GM12878 (cell line): ENCODE measurements at regions not wholly inside any gene's neighbourhood (a gene's known extent, or its start where the extent isn't known, plus 50 kb on each side); places are given as distances from the start of the nearest gene placed in this dataset.
A peak's percentile ranks its signal among the peaks of the same experiment; 100 is the strongest.

Experiments
- ATAC-seq: fragments of 200-7000 bp; cut with Tn5 transposase; 3 replicates; pipeline ENCODE4 v1.9.1; 2020; ENCODE audit warnings: mild to moderate bottlenecking, moderate library complexity
- BruUV-seq: library from RNA; stranded (reverse); fragments of 400-500 nt; replicated peaks from 2 replicates; lab custom pipeline; 2021; lab: Mats Ljungman, UMichigan
- CTCF ChIA-PET: fragments of 300-600 bp; sonication (Branson Sonifier 250); formaldehyde crosslinking; extraction: SDS; loops from one replicate; lab custom pipeline; 2021; ENCODE audit warnings: inconsistent platforms; lab: Yijun Ruan, JAX
- POLR2A ChIA-PET: fragments of 350-600 bp; formaldehyde crosslinking; extraction: SDS; loops from one replicate; lab custom pipeline; 2021; ENCODE audit warnings: inconsistent platforms; lab: Charles Lee
- RAD21 ChIA-PET: fragments of 300-600 bp; sonication (Branson Sonifier 250); formaldehyde crosslinking; loops from one replicate; lab custom pipeline; 2023; ENCODE audit warnings: antibody characterized with exemption; ENCODE audit not compliant: unreplicated experiment; lab: Charles Lee
- SMC1A ChIA-PET: fragments of 300-600 bp; sonication (Branson Sonifier 250); formaldehyde crosslinking; loops from one replicate; lab custom pipeline; 2023; ENCODE audit not compliant: unreplicated experiment, uncharacterized antibody; lab: Charles Lee
- DNase-seq: peaks from one replicate; pipeline ENCODE4 v3.0.0-alpha.2; 2011; ENCODE audit warnings: low read depth, low spot score
- FAIRE-seq: peaks from 3 replicates; lab custom pipeline; 2011; peaks lifted over from hg19 to GRCh38; lab: Jason Lieb, UNC
- H2AFZ ChIP-seq: 2 replicates; pipeline ENCODE4 v1.6.0; 2011; ENCODE audit warnings: low read depth, low read length, control low read depth; ENCODE audit not compliant: control insufficient read depth
- H3K27ac ChIP-seq: 2 replicates; pipeline ENCODE4 v1.5.1; 2011; ENCODE audit warnings: control low read depth; ENCODE audit not compliant: control insufficient read depth, insufficient read depth
- H3K27me3 ChIP-seq, 2 experiments: replicated peaks in 1 of 2; 2 replicates each; pipeline versions ENCODE4 v1.6.0 to v1.6.1; 2011; ENCODE audit warnings: low read length in 1 of 2; ENCODE audit not compliant: control insufficient read depth in 2 of 2, insufficient read depth in 2 of 2
- H3K36me3 ChIP-seq, 2 experiments: 2 replicates each; pipeline ENCODE4 v1.5.1; 2011; ENCODE audit warnings: low read length in 1 of 2; ENCODE audit not compliant: control insufficient read depth in 2 of 2, insufficient read depth in 2 of 2
- H3K4me1 ChIP-seq: 2 replicates; pipeline ENCODE4 v1.6.1; 2011; ENCODE audit warnings: mild to moderate bottlenecking, low read length, moderate library complexity, mixed read lengths; ENCODE audit not compliant: control insufficient read depth, insufficient read depth
- H3K4me2 ChIP-seq: 2 replicates; pipeline ENCODE4 v1.6.0; 2011; ENCODE audit warnings: control low read depth; ENCODE audit not compliant: control insufficient read depth, insufficient read depth
- H3K4me3 ChIP-seq: fragments of 200-600 bp; sonication (generic); 2 replicates; pipeline ENCODE4 v1.5.1; 2016
- H3K79me2 ChIP-seq: 2 replicates; pipeline ENCODE4 v1.6.0; 2011; ENCODE audit warnings: low read length; ENCODE audit not compliant: control insufficient read depth, insufficient read depth
- H3K9ac ChIP-seq: 2 replicates; pipeline ENCODE4 v1.8.0; 2011; ENCODE audit warnings: low read length, control low read depth, mixed read lengths; ENCODE audit not compliant: control insufficient read depth, insufficient read depth
- H3K9me3 ChIP-seq: replicated peaks from 3 replicates; pipeline ENCODE4 v1.5.1; 2011; ENCODE audit warnings: mild to moderate bottlenecking, low read length; ENCODE audit not compliant: control insufficient read depth, insufficient read depth
- H4K20me1 ChIP-seq: 2 replicates; pipeline ENCODE4 v1.6.0; 2011; ENCODE audit not compliant: control insufficient read depth, insufficient read depth
- BCL11A ChIP-seq: IDR thresholded peaks from 2 replicates; pipeline ENCODE4 v1.6.1; 2011; ENCODE audit warnings: low read depth, low read length
- BHLHE40 ChIP-seq, 2 experiments: fragments of 450-650 bp in 1 of 2; IDR thresholded peaks; 2 replicates each; pipeline ENCODE4 v1.6.1; 2011 to 2017; ENCODE audit warnings: low read depth in 2 of 2, borderline replicate concordance in 1 of 2, improper control_type of control experiment in 1 of 2, low read length in 1 of 2, mild to moderate bottlenecking in 1 of 2
- DPF2 ChIP-seq: fragments of 450-650 bp; IDR thresholded peaks from 2 replicates; pipeline ENCODE4 v1.6.1; 2017; ENCODE audit warnings: mild to moderate bottlenecking
- JUNB ChIP-seq: IDR thresholded peaks from 2 replicates; pipeline ENCODE4 v1.6.1; 2016; ENCODE audit warnings: antibody characterized with exemption, mild to moderate bottlenecking
- RELA ChIP-seq: fragments of 450-650 bp; IDR thresholded peaks from 2 replicates; pipeline ENCODE4 v1.8.0; 2014; ENCODE audit warnings: borderline replicate concordance; ENCODE audit not compliant: partially characterized antibody
- TARDBP ChIP-seq: IDR thresholded peaks from 2 replicates; pipeline ENCODE4 v1.6.1; 2016; ENCODE audit warnings: borderline replicate concordance
- WGBS: methylation state at CpG from one replicate; pipeline ENCODE4 v1.1.6; 2016; ENCODE audit warnings: low lambda C conversion rate; ENCODE audit not compliant: insufficient replicate concordance, insufficient coverage; ENCODE audit errors: missing lambda C conversion rate; 5-methylcytosine and 5-hydroxymethylcytosine counted together
- in situ Hi-C: fragments of 300-500 bp; cut with MboI; formaldehyde crosslinking; loops from 9 replicates; pipeline ENCODE4 v1.14.3; 2018; ENCODE audit warnings: mixed read lengths
- intact Hi-C: fragments of 100-400 bp; cut with micrococcal nuclease; formaldehyde crosslinking; loops from one replicate; pipeline ENCODE4 v1.14.2; 2022; ENCODE audit not compliant: unreplicated experiment
- TF ChIP-seq, protein P1 (sequence below), 3 experiments: IDR thresholded peaks in 2 of 3; conservative IDR thresholded peaks in 1 of 3; 2 replicates each; pipeline ENCODE4 v1.5.1; 2011; ENCODE audit warnings: low read depth in 3 of 3, low read length in 3 of 3, mild to moderate bottlenecking in 3 of 3, control low read depth in 2 of 3, moderate library complexity in 2 of 3, inconsistent platforms in 1 of 3, mixed read lengths in 1 of 3; ENCODE audit not compliant: control insufficient read depth in 2 of 3, insufficient read depth in 1 of 3; ENCODE audit errors: extremely low read depth in 1 of 3

DNA sequence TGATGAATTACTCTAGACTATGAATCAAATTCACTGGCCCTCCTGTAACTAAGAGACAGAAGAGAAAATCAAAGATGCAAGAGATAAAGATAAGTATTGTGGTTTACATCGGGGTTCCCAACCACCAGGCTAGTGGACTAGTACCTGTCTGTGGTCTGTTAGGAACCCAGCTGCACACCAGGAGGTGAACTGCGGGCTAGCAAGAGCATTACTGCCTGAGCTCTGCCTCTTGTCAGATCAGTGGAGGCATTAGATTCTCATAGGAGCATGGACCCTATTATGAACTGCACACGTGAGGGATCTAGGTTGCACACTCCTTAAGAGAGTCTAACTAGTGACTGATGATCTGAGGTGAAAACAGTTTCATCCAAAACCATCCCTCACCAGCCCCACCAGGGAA, 58.9 kb upstream of the DUSP10 start:
- no peak overlapping the region for H3K4me2 ChIP-seq
- no peak overlapping the region for H3K9ac ChIP-seq
- ChIA-PET POLR2A (interaction anchor here (0.5 kb wide), 1 partner anchor 19 kb away, joined by 3 read pairs; no protein-coding TSS in a partner anchor), CTCF (interaction anchor here (1.2 to 2.1 kb wide), 3 partner anchors 9 to 23 kb away, joined by 3 to 12 read pairs (median 3); no protein-coding TSS in a partner anchor), RAD21 (interaction anchor here (0.6 to 1.7 kb wide), 2 partner anchors 18 to 793 kb away, joined by 3 to 4 read pairs; no protein-coding TSS in a partner anchor), SMC1A (interaction anchor here (0.8 to 2.3 kb wide), 11 partner anchors 10 to 257 kb away, joined by 3 to 9 read pairs (median 3); no protein-coding TSS in a partner anchor)
- no peaks in the 10 kb centered on the region for H3K27me3 ChIP-seq
- FAIRE-seq (no peak), DNase-seq (no peak), ATAC-seq (peak; percentile 67)
- no peaks in the 10 kb centered on the region for H3K79me2 ChIP-seq
- H3K36me3 ChIP-seq = no peaks in the 10 kb centered on the region
- H3K4me1 ChIP-seq = no peaks in the 10 kb centered on the region
- no peak overlapping the region; the same call in 1 of the 2 replicates for H2AFZ ChIP-seq
- WGBS = 59% methylated on average over 3 of the region's 3 CpGs
- no TSS peak for BruUV-seq
- in situ Hi-C loops (no loop called here), intact Hi-C loops (no loop called here)
- H4K20me1 ChIP-seq = no peaks in the 10 kb centered on the region
- no peak for TF ChIP-seq JUNB
- TF ChIP-seq DPF2 = no peak
- TF ChIP-seq BCL11A = no peak
- TF ChIP-seq RELA = no peak
- TF ChIP-seq, protein P1, sequence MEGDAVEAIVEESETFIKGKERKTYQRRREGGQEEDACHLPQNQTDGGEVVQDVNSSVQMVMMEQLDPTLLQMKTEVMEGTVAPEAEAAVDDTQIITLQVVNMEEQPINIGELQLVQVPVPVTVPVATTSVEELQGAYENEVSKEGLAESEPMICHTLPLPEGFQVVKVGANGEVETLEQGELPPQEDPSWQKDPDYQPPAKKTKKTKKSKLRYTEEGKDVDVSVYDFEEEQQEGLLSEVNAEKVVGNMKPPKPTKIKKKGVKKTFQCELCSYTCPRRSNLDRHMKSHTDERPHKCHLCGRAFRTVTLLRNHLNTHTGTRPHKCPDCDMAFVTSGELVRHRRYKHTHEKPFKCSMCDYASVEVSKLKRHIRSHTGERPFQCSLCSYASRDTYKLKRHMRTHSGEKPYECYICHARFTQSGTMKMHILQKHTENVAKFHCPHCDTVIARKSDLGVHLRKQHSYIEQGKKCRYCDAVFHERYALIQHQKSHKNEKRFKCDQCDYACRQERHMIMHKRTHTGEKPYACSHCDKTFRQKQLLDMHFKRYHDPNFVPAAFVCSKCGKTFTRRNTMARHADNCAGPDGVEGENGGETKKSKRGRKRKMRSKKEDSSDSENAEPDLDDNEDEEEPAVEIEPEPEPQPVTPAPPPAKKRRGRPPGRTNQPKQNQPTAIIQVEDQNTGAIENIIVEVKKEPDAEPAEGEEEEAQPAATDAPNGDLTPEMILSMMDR (IDR thresholded peaks at IDR 0.05 in 2 of 3, conservative IDR thresholded peaks at IDR 0.05 in 1 of 3; ENCODE audit: control insufficient read depth in 2 of 3, extremely low read depth in 1 of 3, insufficient read depth in 1 of 3, low read depth in 3 of 3, low read length in 3 of 3) = no peak
- no peak for TF ChIP-seq TARDBP
- 0 out of 4 replicates have a peak, but pooled peaks of 1 of the 2 experiments have one; percentile 13 for TF ChIP-seq BHLHE40 (IDR thresholded peaks at IDR 0.05; ENCODE audit: borderline replicate concordance in 1 of 2, low read depth in 2 of 2, low read length in 1 of 2)
- H3K4me3 ChIP-seq = no peak overlapping the region
- no peak overlapping the region for H3K27ac ChIP-seq
- peaks cover 2% of the 10 kb centered on the region; the same call in 2 of the 3 replicates for H3K9me3 ChIP-seq
